Vagina (tissue), 2 donors: ENCODE measurements at regions not wholly inside any gene's neighbourhood (a gene's known extent, or its start where the extent isn't known, plus 50 kb on each side); places are given as distances from the start of the nearest gene placed in this dataset.

Experiments used
- POLR2A ChIP-seq, 2 donors: fragments of 450-650 bp; IDR thresholded peaks; one replicate each; pipeline ENCODE4 v1.6.1; 2017; ENCODE audit warnings: antibody characterized with exemption in 2 of 2, mild to moderate bottlenecking in 2 of 2, moderate library complexity in 2 of 2
- TF ChIP-seq, protein P1 (sequence below), 3 experiments: fragments of 450-650 bp in 2 of 3; fragments of 200-600 bp in 1 of 3; sonication (generic) in 1 of 3; IDR thresholded peaks; one replicate each; pipeline ENCODE4 v1.5.1; 2017 to 2019; ENCODE audit warnings: antibody characterized with exemption in 3 of 3, mild to moderate bottlenecking in 2 of 3, moderate library complexity in 2 of 3

DNA sequence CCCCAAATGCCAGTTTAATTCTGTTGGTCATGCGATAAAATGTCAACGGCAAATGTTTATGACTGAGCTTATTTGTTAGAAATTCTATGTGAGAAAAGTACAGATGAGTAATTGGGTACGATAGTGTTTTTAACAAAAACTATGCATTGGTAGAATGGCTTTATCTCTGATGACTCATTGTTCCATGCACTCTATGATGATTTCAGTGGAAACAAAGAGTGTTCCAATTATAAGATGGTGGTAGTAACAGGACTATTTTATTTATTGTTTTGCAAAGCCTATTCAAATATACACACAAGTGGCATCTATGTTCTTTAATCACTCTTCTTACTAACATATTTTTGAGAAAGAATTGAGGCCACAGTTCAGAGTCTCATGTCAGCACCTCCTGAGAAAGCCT, 353.7 kb upstream of the IRX2 start:
- TF ChIP-seq, protein P1, sequence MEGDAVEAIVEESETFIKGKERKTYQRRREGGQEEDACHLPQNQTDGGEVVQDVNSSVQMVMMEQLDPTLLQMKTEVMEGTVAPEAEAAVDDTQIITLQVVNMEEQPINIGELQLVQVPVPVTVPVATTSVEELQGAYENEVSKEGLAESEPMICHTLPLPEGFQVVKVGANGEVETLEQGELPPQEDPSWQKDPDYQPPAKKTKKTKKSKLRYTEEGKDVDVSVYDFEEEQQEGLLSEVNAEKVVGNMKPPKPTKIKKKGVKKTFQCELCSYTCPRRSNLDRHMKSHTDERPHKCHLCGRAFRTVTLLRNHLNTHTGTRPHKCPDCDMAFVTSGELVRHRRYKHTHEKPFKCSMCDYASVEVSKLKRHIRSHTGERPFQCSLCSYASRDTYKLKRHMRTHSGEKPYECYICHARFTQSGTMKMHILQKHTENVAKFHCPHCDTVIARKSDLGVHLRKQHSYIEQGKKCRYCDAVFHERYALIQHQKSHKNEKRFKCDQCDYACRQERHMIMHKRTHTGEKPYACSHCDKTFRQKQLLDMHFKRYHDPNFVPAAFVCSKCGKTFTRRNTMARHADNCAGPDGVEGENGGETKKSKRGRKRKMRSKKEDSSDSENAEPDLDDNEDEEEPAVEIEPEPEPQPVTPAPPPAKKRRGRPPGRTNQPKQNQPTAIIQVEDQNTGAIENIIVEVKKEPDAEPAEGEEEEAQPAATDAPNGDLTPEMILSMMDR (IDR thresholded peaks at IDR 0.05) = no peak
- no peak for TF ChIP-seq POLR2A (IDR thresholded peaks at IDR 0.05)
